GM12891 (cell line): ENCODE measurements at regions not wholly inside any gene's neighbourhood (a gene's known extent, or its start where the extent isn't known, plus 50 kb on each side); places are given as distances from the start of the nearest gene placed in this dataset.

Experiments used
- PAX5 ChIP-seq: IDR thresholded peaks from 2 replicates; pipeline ENCODE4 v1.6.1; 2011; ENCODE audit warnings: low read length, moderate library complexity, mild to moderate bottlenecking; ENCODE audit not compliant: insufficient read depth, severe bottlenecking
- POLR2A ChIP-seq: IDR thresholded peaks from 2 replicates; pipeline ENCODE4 v1.6.1; 2011; ENCODE audit warnings: low read depth, low read length, control low read depth
- POLR2AphosphoS5 ChIP-seq: IDR thresholded peaks from 2 replicates; pipeline ENCODE4 v1.6.1; 2011; ENCODE audit warnings: low read depth, low read length, control low read depth
- POU2F2 ChIP-seq: IDR thresholded peaks from 2 replicates; pipeline ENCODE4 v1.6.1; 2011; ENCODE audit warnings: low read depth, mild to moderate bottlenecking, control low read depth, low read length, moderate library complexity
- SPI1 ChIP-seq: IDR thresholded peaks from 2 replicates; pipeline ENCODE4 v1.6.1; 2011; ENCODE audit warnings: low read depth, low read length, control low read depth
- TAF1 ChIP-seq: IDR thresholded peaks from 2 replicates; pipeline ENCODE4 v1.6.1; 2011; ENCODE audit warnings: low read depth, low read length, control low read depth

DNA sequence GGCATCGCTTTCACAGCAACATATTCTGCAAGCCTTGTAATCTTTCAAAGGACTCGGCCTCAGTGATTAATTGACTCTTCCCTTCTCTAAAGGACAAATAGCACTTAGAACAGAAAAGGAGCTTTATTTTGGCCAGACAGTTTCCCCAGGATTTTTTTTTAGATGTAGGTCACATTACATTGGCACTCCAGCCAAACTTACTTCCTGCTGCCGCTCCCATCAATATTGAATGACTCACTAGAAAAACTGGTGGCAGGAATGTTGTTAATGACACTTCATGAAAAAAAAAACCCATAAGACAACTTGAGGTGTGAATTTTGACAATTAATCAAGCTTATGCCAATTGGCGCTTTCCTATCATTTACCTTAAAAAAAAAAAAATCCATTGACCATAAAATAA, 432.6 kb downstream of the TOX3 start:
- TF ChIP-seq POU2F2: no peak
- no peak for TF ChIP-seq POLR2A
- TF ChIP-seq TAF1: no peak
- no peak for TF ChIP-seq POLR2AphosphoS5
- TF ChIP-seq PAX5: no peak
- no peak for TF ChIP-seq SPI1
